Immature natural killer cell (primary cell): ENCODE measurements at regions not wholly inside any gene's neighbourhood (a gene's known extent, or its start where the extent isn't known, plus 50 kb on each side); places are given as distances from the start of the nearest gene placed in this dataset.
"Not testable (repeated sequence)": the region's sequence is repeated elsewhere in the genome, so short reads cannot be mapped to it uniquely, and the experiment has no call there.

Experiments used
- DNase-seq, 3 donors: peaks; one replicate each; pipeline ENCODE4 v3.0.0; 2022; ENCODE audit warnings: mixed read lengths in 1 of 3
- H3K27ac Mint-ChIP-seq, 6 donors: one replicate each; pipeline ENCODE4 v1.8.0; 2020; ENCODE audit warnings: mixed read lengths in 6 of 6, mild to moderate bottlenecking in 5 of 6, inconsistent platforms in 4 of 6, moderate library complexity in 3 of 6
- H3K27me3 Mint-ChIP-seq, 3 donors: one replicate each; pipeline ENCODE4 v1.8.0; 2020 to 2021; ENCODE audit warnings: low read depth in 3 of 3, mild to moderate bottlenecking in 3 of 3, mixed read lengths in 3 of 3, moderate library complexity in 3 of 3, inconsistent platforms in 1 of 3
- H3K36me3 Mint-ChIP-seq, 3 donors: one replicate each; pipeline ENCODE4 v1.8.0; 2020; ENCODE audit warnings: mixed read lengths in 3 of 3, inconsistent platforms in 2 of 3, mild to moderate bottlenecking in 2 of 3
- H3K4me1 Mint-ChIP-seq, 2 donors: one replicate each; pipeline ENCODE4 v1.8.0; 2020; ENCODE audit warnings: inconsistent platforms in 2 of 2, mild to moderate bottlenecking in 2 of 2, mixed read lengths in 2 of 2, moderate library complexity in 1 of 2
- H3K4me3 Mint-ChIP-seq, 5 donors: one replicate each; pipeline ENCODE4 v1.8.0; 2020; ENCODE audit warnings: mild to moderate bottlenecking in 5 of 5, mixed read lengths in 5 of 5, inconsistent platforms in 3 of 5, moderate library complexity in 3 of 5
- H3K9me3 Mint-ChIP-seq, 6 donors: one replicate each; pipeline ENCODE4 v1.8.0; 2020; ENCODE audit warnings: mild to moderate bottlenecking in 6 of 6, mixed read lengths in 6 of 6, inconsistent platforms in 4 of 6, moderate library complexity in 3 of 6

- peaks cover 0 to 1% (median 0%) of the 10 kb centered on the region in 6 donors for H3K9me3 Mint-ChIP-seq
- no peak overlapping the region for H3K27ac Mint-ChIP-seq
- no peak for DNase-seq
Measured at GRCh38 chrX:104513162-104513561, 52.8 kb upstream of the IL1RAPL2 start.

GRCh38 chrX:104510801-104511200 is 55.2 kb upstream of the IL1RAPL2 start:
- H3K4me3 Mint-ChIP-seq, result no peak overlapping the region

More at GRCh38 chrX:104513162-104513561, 52.8 kb upstream of the IL1RAPL2 start:
- Mint-ChIP-seq H3K4me1 (no peaks in the 10 kb centered on the region), H3K36me3 (no peaks in the 10 kb centered on the region), H3K4me3 (no peak overlapping the region), H3K27me3 (peaks cover 3 to 8% (median 6%) of the 10 kb centered on the region in 3 donors)

GRCh38 chrX:104502460-104502859 is 63.5 kb upstream of the IL1RAPL2 start:
- Mint-ChIP-seq H3K4me1 (no peaks in the 10 kb centered on the region), H3K9me3 (no peaks in the 10 kb centered on the region), H3K36me3 (no peaks in the 10 kb centered on the region), H3K4me3 (no peak overlapping the region), H3K27me3 (peaks cover 0 to 2% (median 0%) of the 10 kb centered on the region in 3 donors), H3K27ac (no peak overlapping the region)
- DNase-seq, result no peak

More at GRCh38 chrX:104510801-104511200, 55.2 kb upstream of the IL1RAPL2 start:
- peaks cover 3 to 6% (median 5%) of the 10 kb centered on the region in 3 donors for H3K27me3 Mint-ChIP-seq
- H3K4me1 Mint-ChIP-seq, result no peaks in the 10 kb centered on the region
- H3K9me3 Mint-ChIP-seq, result peaks cover 0 to 1% (median 0%) of the 10 kb centered on the region in 6 donors
- no peaks in the 10 kb centered on the region for H3K36me3 Mint-ChIP-seq
- H3K27ac Mint-ChIP-seq, result no peak overlapping the region
- no peak for DNase-seq

- no peaks in the 10 kb centered on the region for H3K36me3 Mint-ChIP-seq
- DNase-seq, result no peak
- H3K4me3 Mint-ChIP-seq, result no peak overlapping the region
- no peaks in the 10 kb centered on the region for H3K4me1 Mint-ChIP-seq
- no peak overlapping the region for H3K27ac Mint-ChIP-seq
- H3K9me3 Mint-ChIP-seq, result no peaks in the 10 kb centered on the region
- H3K27me3 Mint-ChIP-seq, result peaks cover 1 to 14% (median 8%) of the 10 kb centered on the region in 3 donors
Measured at GRCh38 chrX:104488811-104489210, 77.2 kb upstream of the IL1RAPL2 start.

GRCh38 chrX:104486691-104487090 is 79.3 kb upstream of the IL1RAPL2 start:
- no peak for DNase-seq
- no peaks in the 10 kb centered on the region for H3K36me3 Mint-ChIP-seq
- H3K9me3 Mint-ChIP-seq, result no peaks in the 10 kb centered on the region
- H3K27me3 Mint-ChIP-seq, result peaks cover 3 to 17% (median 8%) of the 10 kb centered on the region in 3 donors
- H3K27ac Mint-ChIP-seq, result no peak overlapping the region
- H3K4me3 Mint-ChIP-seq, result no peak overlapping the region
- H3K4me1 Mint-ChIP-seq, result no peaks in the 10 kb centered on the region

- H3K27ac Mint-ChIP-seq, result no peak overlapping the region
- no peaks in the 10 kb centered on the region for H3K4me1 Mint-ChIP-seq
Measured at GRCh38 chrX:104482757-104483156, 83.2 kb upstream of the IL1RAPL2 start.

GRCh38 chrX:104469771-104470170 is 96.2 kb upstream of the IL1RAPL2 start:
- Mint-ChIP-seq H3K27ac (no peak overlapping the region), H3K27me3 (peaks cover 1 to 12% (median 5%) of the 10 kb centered on the region in 3 donors), H3K4me1 (no peaks in the 10 kb centered on the region)

More at GRCh38 chrX:104482757-104483156, 83.2 kb upstream of the IL1RAPL2 start:
- Mint-ChIP-seq H3K27me3 (peaks cover 2 to 15% (median 7%) of the 10 kb centered on the region in 3 donors), H3K4me3 (no peak overlapping the region), H3K36me3 (no peaks in the 10 kb centered on the region), H3K9me3 (no peaks in the 10 kb centered on the region)
- no peak for DNase-seq

GRCh38 chrX:104459796-104460195 is 106.2 kb upstream of the IL1RAPL2 start:
- Mint-ChIP-seq H3K27ac (no peak overlapping the region), H3K36me3 (no peaks in the 10 kb centered on the region), H3K9me3 (peaks cover 0 to 5% (median 0%) of the 10 kb centered on the region in 6 donors), H3K27me3 (peaks cover 0 to 2% (median 0%) of the 10 kb centered on the region in 3 donors), H3K4me3 (no peak overlapping the region), H3K4me1 (no peaks in the 10 kb centered on the region)
- no peak for DNase-seq

More at GRCh38 chrX:104469771-104470170, 96.2 kb upstream of the IL1RAPL2 start:
- Mint-ChIP-seq H3K4me3 (no peak overlapping the region), H3K36me3 (no peaks in the 10 kb centered on the region), H3K9me3 (peaks cover 0 to 2% (median 0%) of the 10 kb centered on the region in 6 donors)
- no peak for DNase-seq

- H3K27me3 Mint-ChIP-seq, H3K27ac Mint-ChIP-seq: not testable (repeated sequence)
Measured at GRCh38 chrX:104457130-104457529, 108.9 kb upstream of the IL1RAPL2 start.

GRCh38 chrX:104450316-104450715 is 115.7 kb upstream of the IL1RAPL2 start:
- no peak overlapping the region for H3K4me3 Mint-ChIP-seq

More at GRCh38 chrX:104457130-104457529, 108.9 kb upstream of the IL1RAPL2 start:
- H3K36me3 Mint-ChIP-seq, H3K4me1 Mint-ChIP-seq, DNase-seq, H3K4me3 Mint-ChIP-seq, H3K9me3 Mint-ChIP-seq: not testable (repeated sequence)

GRCh38 chrX:104445591-104445990 is 120.4 kb upstream of the IL1RAPL2 start:
- Mint-ChIP-seq H3K27me3 (peaks cover 0 to 3% (median 0%) of the 10 kb centered on the region in 3 donors), H3K27ac (no peak overlapping the region), H3K9me3 (no peaks in the 10 kb centered on the region), H3K4me3 (no peak overlapping the region), H3K4me1 (no peaks in the 10 kb centered on the region), H3K36me3 (no peaks in the 10 kb centered on the region)
- no peak for DNase-seq

More at GRCh38 chrX:104450316-104450715, 115.7 kb upstream of the IL1RAPL2 start:
- H3K36me3 Mint-ChIP-seq, result no peaks in the 10 kb centered on the region
- H3K4me1 Mint-ChIP-seq, result no peaks in the 10 kb centered on the region
- H3K27ac Mint-ChIP-seq, result no peak overlapping the region
- no peaks in the 10 kb centered on the region for H3K9me3 Mint-ChIP-seq
- H3K27me3 Mint-ChIP-seq, result peaks cover 0 to 6% (median 0%) of the 10 kb centered on the region in 3 donors
- no peak for DNase-seq

GRCh38 chrX:104435249-104435648 is 130.8 kb upstream of the IL1RAPL2 start:
- Mint-ChIP-seq H3K27ac (no peak overlapping the region), H3K4me1 (no peaks in the 10 kb centered on the region), H3K27me3 (peaks cover 1 to 5% (median 4%) of the 10 kb centered on the region in 3 donors), H3K4me3 (no peak overlapping the region), H3K9me3 (no peaks in the 10 kb centered on the region), H3K36me3 (no peaks in the 10 kb centered on the region)
- no peak for DNase-seq

GRCh38 chrX:104432321-104432720 is 133.7 kb upstream of the IL1RAPL2 start:
- DNase-seq, result no peak
- Mint-ChIP-seq H3K4me1 (no peaks in the 10 kb centered on the region), H3K9me3 (no peaks in the 10 kb centered on the region), H3K4me3 (no peak overlapping the region), H3K27ac (no peak overlapping the region), H3K36me3 (no peaks in the 10 kb centered on the region), H3K27me3 (peaks cover 0 to 5% (median 1%) of the 10 kb centered on the region in 3 donors)

GRCh38 chrX:104430742-104431119 is 135.3 kb upstream of the IL1RAPL2 start:
- no peak overlapping the region for H3K27ac Mint-ChIP-seq
- no peak for DNase-seq
- H3K36me3 Mint-ChIP-seq, result no peaks in the 10 kb centered on the region
- peaks cover 0 to 5% (median 1%) of the 10 kb centered on the region in 3 donors for H3K27me3 Mint-ChIP-seq
- no peak overlapping the region for H3K4me3 Mint-ChIP-seq
- no peaks in the 10 kb centered on the region for H3K4me1 Mint-ChIP-seq
- H3K9me3 Mint-ChIP-seq, result no peaks in the 10 kb centered on the region

- Mint-ChIP-seq H3K27ac (no peak overlapping the region), H3K4me1 (no peaks in the 10 kb centered on the region), H3K27me3 (peaks cover 0 to 4% (median 1%) of the 10 kb centered on the region in 3 donors), H3K4me3 (no peak overlapping the region), H3K36me3 (no peaks in the 10 kb centered on the region), H3K9me3 (no peaks in the 10 kb centered on the region)
- DNase-seq, result no peak
Measured at GRCh38 chrX:104430072-104430741, 135.8 kb upstream of the IL1RAPL2 start.
